TTC549 (cell line): ENCODE measurements at regions not wholly inside any gene's neighbourhood (a gene's known extent, or its start where the extent isn't known, plus 50 kb on each side); places are given as distances from the start of the nearest gene placed in this dataset.

Experiments used
- FAIRE-seq: peaks from 2 replicates; lab custom pipeline; 2012; peaks lifted over from hg19 to GRCh38; lab: Jason Lieb, UNC

- no peak for FAIRE-seq
Measured at GRCh38 chr17:77504652-77505155, 363.9 kb downstream of the SEC14L1 start.

- no peak for FAIRE-seq
Measured at GRCh38 chr17:77505181-77505639, 364.4 kb downstream of the SEC14L1 start.

- FAIRE-seq: no peak
Measured at GRCh38 chr17:77506371-77506991, 365.7 kb downstream of the SEC14L1 start.

- no peak for FAIRE-seq
Measured at GRCh38 chr17:77507111-77507885, 366.5 kb downstream of the SEC14L1 start.

- FAIRE-seq: no peak
Measured at GRCh38 chr17:77508047-77508715, 367.4 kb downstream of the SEC14L1 start.

- no peak for FAIRE-seq
Measured at GRCh38 chr17:77509089-77509488, 368.3 kb downstream of the SEC14L1 start.

- FAIRE-seq: no peak
Measured at GRCh38 chr17:77509599-77509998, 368.8 kb downstream of the SEC14L1 start.

GRCh38 chr17:77510133-77510796, 369.5 kb downstream of the SEC14L1 start:
- FAIRE-seq: no peak

GRCh38 chr17:77511514-77512061, 370.8 kb downstream of the SEC14L1 start:
- no peak for FAIRE-seq

GRCh38 chr17:77512062-77512946, 371.5 kb downstream of the SEC14L1 start:
- no peak for FAIRE-seq

GRCh38 chr17:77513045-77513444, 372.3 kb downstream of the SEC14L1 start:
- FAIRE-seq: no peak

- no peak for FAIRE-seq
Measured at GRCh38 chr17:77515227-77515626, 374.5 kb downstream of the SEC14L1 start.

- FAIRE-seq: no peak
Measured at GRCh38 chr17:77516902-77517301, 376.1 kb downstream of the SEC14L1 start.

- FAIRE-seq: no peak
Measured at GRCh38 chr17:77521076-77521475, 380.3 kb downstream of the SEC14L1 start.

GRCh38 chr17:77523540-77523939, 382.8 kb downstream of the SEC14L1 start:
- FAIRE-seq: no peak

GRCh38 chr17:77526259-77526711, 385.5 kb downstream of the SEC14L1 start:
- no peak for FAIRE-seq

- FAIRE-seq: no peak
Measured at GRCh38 chr17:77526728-77527350, 386.1 kb downstream of the SEC14L1 start.

GRCh38 chr17:77527409-77527808, 386.6 kb downstream of the SEC14L1 start:
- FAIRE-seq: no peak

- FAIRE-seq: no peak
Measured at GRCh38 chr17:77527836-77528505, 387.2 kb downstream of the SEC14L1 start.
